ENCODE measurements at regions not wholly inside any gene's neighbourhood (a gene's known extent, or its start where the extent isn't known, plus 50 kb on each side); places are given as distances from the start of the nearest gene placed in this dataset.

DNA sequence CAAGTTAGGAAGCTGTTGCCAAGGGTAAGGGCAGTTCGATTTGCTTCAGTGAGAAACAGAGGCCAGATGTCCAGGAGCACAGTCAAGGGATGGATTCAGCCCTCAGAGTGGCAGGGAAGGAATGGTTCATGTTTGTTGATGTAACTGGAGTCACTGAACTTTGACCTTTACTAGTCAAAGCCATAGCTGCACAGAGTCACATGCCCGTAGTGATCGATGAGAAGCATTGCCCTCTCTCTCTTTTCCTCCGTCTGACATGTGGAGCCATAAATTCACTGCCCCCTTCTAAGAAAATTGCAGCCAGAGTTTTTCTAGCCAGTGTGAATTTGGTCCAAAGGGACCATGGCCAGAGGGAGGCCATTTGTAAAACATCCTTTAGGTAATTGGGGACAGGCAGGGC, 124.1 kb upstream of the MTNR1B start:
- DNase-seq, result no peak

DNA sequence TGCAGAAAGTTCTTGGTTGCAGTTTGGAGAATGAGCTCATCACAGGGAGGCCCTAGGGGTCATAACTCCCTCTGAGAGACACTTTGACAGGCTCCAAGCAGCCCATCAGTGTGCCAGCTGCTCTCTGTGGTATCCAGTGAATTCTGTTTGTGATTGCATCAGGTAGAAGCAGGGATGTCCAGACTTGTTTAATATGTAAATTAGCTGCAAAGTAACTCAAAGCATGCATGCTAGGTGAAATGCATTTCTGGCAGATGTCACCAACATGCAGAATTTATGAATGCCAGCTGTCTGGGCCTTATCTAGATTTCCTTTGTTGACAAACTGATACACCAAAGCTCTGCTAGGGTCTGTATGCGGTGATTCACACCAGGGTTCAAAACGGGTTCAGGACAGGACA, 123.6 kb upstream of the MTNR1B start:
- DNase-seq, result no peak

DNA sequence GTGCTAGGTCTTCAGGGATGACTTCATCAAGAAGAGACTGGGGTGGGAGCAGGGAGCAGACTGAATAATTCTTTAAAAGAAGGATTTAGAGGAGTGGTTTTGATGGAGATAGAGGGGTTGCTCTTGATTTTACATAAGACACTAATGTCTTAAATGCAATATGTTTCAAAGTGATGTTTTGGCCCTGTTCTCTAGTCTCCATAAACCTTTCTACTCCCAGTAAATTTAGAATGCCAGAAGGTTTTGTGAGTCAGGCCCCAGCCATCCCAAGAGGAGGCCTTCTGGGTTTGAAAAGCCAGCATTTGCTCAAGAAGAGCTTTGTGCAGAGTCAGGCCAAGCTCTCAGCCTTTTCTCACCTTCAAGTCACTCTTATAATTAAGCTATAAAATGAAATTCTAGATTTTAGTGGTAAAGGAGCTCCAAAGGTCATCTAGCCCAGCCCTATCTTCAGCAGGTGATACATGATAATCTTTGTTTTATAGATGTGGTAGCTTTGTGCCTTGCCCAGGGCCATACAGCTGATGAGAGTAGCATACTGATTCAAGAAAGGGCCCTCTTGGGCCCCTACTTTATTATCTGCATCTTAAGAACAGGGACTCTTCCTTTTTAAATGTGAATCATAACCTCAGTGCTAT, 122.8 kb upstream of the MTNR1B start:
- no peak for DNase-seq

DNA sequence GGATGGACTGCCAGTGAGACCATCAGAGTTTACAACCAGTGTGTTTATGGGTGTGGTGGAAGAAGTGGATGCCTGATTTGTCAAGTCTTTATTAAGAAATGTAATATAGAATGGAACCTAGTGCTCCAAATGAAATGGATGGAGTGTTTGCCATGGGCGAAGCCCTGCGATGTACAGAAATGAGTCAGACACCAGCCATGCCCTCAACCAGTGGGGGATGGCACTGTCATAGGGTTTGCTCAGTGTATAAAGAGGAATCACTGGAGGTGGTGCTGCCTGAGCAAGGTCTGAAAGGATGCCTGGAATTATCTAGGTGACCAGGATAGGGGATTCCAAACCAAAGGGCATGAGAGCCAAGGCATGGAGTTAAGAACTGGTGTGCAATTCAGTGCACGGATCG, 120.9 kb upstream of the MTNR1B start:
- no peak for DNase-seq

DNA sequence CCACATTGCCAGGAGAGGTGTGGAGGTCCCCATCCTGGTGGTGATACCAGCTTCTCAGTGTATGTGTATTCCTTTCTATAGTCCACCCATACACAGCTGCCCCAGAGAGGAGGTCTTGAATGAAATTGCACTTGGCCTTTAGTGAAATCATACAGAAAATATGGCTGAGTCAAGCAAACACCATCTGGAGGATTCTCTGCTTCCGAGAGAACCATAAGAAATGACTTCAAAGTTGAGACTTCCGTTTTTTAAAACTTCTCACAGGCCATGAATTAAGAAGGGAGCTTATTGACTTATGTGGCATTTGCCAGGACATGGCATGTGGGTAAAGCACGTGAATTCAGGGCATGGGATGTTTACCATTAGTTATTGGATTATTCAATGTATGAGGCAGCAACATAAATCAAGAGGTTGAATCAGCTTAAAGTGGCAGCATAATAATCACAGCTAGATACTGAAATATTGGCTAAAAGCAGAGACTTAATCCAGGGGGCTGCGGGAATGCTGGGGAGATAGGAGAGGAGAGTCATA, 119.1 kb upstream of the MTNR1B start:
- DNase-seq, result no peak

DNA sequence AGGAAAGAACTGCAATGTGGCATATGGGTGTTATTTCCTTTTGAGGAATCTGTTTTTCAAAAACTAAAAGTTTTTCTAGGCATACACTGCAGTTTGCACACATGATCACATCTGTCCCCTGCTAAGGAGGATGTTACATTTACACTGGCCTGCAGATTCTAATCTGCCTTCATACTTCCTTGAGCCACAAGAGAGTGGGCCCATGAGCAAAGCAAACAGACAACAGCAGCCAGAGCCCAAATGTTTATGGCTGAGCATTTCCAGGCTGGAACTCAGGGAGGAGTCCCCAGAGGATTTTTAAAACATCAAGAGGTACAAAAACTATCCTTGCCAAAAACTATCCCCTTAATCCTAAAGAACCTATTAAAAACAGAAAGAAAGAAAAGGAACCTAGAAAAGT, 117.2 kb upstream of the MTNR1B start:
- DNase-seq, result no peak

DNA sequence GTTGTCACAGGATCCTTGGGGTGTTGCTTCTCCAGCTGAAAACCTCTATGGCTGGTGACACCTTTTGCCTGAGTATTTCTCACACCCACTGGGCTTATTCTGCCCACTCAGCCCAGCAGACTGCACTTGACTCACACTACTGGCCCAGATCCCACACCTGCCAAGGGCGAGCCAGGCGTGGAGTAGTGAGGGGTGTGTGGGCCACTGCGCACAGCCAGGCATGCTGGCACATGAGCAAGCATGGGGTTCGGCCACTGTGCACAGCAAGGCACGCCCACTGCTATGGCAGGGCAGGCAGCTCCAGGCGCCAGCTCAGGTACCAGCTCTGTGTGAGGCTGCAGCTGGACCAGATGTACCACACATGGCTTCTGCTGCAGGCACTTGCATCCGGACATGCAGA, 116.5 kb upstream of the MTNR1B start:
- DNase-seq, result no peak

DNA sequence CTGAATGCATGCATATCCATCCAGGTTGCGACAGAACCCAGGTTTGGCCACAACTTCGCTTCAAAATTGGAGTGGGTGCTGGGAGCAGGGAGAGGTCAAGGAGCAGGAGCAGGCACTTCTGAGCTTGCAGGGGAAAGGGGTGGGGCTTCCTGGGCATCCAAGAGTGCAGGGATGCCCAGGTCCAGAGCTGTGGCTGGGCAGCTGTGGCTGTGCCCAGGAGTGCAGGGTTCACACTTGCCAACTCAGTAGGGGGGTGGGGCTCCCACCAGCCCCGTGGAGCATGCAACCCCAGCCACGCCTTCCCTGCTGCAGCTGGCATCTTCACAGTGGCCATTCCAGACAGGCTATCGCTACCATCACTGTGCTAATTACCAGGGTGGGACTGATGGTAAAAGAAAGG, 115.3 kb upstream of the MTNR1B start:
- no peak for DNase-seq

DNA sequence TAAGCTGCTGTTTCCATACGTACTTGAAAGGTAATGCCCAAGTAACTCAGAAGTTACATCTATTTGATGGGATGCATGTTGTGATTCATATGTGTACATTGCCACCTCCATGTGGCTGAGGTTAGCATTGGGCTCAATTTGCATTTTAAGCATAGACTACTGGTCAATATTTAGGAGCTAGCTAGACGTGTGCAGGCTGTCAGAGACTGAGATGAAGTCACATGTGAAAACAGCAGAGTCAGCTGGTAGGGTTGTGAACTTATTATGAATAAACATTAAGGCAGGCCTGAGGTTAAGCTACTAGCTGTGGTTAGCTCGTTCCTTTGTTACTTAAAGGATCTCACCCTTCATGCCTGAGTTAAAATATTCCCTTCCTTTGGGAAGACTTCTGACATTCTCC, 114.5 kb upstream of the MTNR1B start:
- no peak for DNase-seq

DNA sequence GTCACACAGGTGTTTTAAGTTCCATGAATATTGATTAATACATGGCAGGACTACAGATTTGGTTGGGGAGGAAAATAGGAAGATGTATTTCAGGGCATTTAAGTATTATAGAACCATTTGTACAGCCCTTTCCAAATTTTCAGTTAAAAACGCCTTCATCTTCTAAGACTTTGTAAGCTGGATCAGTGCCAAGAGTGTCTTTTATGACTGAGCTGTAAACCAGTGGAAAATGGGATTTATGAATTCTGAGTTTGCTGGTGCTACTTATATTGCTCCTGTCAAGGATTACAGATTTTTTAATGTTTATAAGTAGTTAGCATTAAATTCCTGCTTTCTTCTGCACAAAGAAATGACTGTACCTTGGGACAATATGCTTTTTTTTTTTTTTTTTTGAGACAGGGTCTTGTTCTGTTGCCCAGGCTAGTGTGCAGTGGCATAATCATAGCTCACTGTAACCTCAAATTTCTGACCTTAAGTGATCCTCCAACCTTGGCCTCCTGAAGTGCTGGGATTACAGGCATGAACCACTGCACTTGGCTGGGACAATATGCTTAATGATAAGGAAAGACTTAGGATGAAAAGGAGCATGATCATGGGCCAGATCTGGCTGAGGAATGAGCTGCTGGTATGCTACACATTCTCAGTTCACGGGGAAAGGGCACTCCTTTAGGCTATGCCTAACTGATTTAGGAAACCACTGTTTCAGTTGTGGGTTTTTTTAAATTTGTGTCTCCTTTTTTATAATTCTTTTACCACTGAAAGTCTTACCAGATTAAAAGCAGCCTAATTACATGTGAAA, 113.6 kb upstream of the MTNR1B start:
- no peak for DNase-seq

DNA sequence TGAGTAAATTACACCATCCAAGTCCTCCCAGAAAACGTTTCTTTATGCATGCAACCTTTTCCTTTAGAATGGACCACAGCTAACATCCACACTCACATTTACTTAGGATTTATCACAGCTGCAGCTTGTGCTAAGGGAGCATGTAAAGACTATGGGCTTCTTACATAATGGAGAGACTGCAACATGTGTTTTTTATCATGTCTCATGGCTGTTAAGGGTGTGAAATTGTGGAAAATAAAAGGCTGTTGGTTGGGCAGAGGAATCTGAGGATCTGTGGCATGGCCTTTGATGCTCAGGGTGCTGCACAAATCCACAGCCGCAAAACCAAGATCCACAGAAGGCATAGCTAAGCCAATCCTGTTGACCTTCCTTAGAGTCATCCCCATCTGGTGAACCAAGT, 112.0 kb upstream of the MTNR1B start:
- DNase-seq, result no peak

DNA sequence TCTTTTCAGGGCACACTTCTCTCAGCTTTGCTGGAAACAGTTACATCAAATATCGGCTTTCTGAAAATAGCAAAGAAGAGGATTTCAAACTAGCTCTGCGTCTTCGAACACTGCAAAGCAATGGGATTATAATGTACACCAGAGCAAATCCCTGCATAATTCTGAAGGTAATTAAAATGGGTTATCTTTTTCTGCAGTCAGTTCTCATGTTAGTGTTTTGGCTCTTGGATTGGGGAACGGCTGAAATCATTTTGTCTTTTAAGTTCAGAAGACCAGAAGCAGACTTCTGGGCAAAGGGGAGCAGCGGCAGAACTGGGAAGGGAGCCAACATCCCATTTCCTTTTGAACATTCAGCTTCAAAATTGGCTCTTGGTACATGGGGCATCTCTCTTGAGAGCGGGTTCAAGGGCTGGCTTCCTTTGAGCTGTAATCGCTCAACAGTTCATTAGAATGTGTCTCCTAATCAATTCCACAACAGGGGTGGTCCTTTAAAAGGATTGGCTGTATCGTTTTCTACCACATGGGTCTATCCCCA, 110.2 kb upstream of the MTNR1B start:
- no peak for DNase-seq

DNA sequence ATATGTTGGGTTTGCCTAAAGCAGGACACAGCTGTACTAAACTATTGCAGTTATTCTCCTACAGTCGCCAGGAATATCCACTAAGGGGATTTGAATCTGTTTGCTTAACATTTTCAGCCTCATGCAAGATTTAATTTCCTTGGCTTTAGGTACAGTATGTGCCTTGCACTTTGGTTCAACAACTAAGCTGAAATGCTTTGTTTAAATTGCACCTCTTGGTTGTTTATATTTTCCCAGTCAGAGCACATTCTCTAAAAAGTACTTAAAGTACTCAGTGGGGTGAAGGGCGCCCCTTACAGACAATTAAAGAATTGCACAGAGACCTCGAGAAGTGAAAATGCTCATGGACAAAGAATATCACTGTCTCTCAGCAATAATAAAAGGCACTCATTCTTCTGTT, 107.8 kb upstream of the MTNR1B start:
- DNase-seq, result no peak

DNA sequence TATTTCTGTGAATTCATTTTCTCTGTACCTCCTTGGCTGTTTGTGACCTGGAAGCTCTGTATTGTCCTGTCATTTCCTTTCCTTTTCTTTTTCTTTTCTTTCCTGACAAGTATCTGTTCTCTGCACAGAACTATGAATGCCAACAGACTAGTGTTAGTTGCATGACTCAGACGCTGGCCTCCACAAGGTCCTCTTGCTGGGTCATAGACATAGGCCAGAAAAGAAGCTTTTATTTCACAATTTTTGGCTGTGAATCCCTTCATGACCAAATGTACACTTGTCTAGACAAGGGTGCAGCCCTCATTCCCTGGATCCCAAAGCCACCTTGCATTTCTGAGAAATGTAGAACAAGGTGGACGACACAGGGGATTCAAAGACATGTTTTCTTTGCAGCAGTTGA, 104.1 kb upstream of the MTNR1B start:
- DNase-seq, result no peak

DNA sequence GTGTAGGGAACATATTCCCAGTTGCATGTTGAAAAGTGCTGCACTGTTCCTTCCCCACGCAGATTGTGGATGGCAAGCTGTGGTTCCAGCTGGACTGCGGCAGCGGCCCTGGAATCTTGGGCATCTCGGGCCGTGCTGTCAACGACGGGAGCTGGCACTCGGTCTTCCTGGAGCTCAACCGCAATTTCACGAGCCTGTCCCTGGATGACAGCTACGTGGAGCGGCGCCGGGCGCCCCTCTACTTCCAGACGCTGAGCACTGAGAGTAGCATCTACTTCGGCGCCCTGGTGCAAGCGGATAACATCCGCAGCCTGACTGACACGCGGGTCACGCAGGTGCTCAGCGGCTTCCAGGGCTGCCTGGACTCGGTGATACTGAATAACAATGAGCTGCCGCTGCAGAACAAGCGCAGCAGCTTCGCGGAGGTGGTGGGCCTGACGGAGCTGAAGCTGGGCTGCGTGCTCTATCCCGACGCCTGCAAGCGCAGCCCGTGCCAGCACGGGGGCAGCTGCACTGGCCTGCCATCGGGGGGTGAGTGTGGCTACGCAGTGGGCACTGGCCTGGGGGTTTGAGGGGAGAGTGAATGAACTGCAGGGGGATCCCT, 102.7 kb upstream of the MTNR1B start:
- DNase-seq, result no peak

DNA sequence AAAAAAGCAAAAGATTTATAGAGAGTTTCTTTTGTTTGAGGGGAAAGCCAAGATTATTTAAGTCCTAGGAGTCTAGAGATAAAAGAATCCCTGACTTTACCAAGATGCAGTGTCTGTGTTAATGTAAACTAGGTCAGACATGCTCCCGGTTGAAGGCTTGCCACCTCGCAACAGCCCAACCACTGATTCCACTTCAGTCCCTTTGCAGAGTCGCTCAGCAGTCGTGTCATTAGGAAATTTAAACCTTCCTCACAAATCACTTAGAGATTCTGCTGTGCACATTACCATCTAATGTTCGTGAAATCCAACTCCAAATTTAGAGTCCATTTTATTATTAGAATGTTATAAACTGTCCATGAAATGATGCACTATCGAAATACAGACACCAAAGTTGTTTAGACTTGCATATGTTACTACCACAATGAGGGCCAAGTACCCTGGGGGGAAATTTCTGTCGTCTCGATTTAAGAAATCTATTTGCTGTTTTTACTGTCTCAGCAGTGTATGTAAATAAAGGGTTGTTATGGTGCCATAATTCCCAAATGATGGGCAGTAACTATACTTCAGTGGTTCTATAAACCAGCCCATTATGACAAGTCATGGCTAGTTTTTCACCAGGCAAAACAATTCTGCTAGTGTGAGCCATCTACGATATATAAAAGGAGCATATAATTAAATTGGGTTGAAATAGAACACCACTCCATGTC, 101.4 kb upstream of the MTNR1B start:
- DNase-seq, result no peak

DNA sequence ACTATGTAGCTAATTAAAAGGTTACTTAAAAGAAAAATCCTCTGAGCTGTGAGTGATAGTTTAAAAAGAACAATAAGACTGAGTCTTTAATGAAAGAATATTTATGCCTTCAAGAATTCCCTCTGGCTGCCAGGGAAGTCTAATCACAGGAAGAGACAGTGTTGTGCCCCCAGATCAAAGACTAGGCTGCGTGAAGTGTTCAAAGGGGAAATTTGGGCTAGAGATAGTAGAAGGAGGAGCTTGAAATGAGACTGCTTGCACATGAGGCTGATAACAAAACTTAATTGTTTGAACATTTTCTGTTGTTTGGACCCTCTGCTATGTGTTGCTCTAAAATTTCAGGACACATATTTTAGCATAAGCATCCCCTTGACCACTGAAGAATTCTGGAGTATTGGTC, 99.7 kb upstream of the MTNR1B start:
- no peak for DNase-seq

DNA sequence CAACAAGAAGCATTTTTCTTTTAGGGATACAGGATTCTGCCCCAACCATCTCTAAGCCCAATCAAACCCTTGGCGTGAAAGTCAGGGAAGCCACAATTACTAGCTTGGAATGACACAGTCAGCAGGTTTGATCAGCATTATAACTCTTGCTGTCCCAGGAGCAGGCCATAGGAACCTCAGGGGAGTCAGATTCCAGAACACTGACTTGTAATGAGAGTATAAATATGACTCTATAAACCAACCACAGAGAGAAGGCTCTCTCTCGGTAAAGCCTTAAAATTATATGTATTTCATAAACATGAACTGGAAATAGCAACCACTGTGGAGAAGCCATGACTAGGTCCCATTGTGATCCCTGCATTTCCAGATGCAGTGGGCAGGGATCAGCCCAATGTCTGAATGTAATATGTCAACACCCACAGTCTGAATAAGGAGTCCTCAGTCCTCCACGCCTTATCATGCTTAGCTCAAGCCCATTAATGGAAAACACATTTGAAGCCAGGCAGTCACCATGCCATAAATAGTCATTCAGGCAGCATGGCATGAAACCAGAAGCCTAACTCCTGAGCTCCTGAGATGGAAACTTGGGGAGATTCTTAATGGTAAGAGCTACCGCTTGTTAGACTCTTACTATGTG, 99.1 kb upstream of the MTNR1B start:
- no peak for DNase-seq

DNA sequence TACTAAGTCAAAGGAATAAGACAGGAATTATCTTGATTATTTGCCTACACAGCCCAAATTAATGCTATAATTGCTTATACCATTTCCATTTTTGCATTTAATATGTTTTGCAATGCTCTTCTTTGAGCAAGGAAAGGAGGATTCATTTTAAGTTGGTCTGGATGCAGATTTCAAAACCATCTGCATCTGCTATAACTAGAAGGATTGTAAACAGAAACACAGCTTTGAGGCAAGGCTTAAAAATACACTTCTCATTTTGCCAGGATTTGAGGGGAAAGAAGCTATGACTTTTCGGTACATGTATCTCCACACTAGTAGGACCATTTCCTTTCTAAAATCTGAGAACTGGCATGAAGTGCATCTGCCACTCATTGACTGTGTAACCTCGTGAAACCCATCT, 95.9 kb upstream of the MTNR1B start:
- no peak for DNase-seq

DNA sequence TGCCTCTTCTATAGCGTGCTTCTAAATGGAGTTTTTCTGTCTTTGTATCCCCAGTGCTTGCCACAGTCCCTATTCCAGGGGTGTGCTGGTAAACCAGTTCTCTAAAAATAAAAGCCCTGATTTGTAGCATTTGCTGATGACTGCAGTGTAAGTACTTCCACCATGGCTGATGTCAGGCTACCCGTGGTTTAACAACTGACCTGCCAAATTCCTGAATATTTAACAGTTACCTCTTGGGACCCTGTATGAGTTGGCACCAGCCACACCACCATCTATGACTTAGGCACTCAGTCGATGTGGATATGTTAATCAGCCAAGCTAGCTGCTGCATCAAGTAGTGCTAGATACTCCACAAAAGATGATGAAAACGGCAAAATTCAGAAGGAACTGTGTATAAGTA, 94.0 kb upstream of the MTNR1B start:
- no peak for DNase-seq

DNA sequence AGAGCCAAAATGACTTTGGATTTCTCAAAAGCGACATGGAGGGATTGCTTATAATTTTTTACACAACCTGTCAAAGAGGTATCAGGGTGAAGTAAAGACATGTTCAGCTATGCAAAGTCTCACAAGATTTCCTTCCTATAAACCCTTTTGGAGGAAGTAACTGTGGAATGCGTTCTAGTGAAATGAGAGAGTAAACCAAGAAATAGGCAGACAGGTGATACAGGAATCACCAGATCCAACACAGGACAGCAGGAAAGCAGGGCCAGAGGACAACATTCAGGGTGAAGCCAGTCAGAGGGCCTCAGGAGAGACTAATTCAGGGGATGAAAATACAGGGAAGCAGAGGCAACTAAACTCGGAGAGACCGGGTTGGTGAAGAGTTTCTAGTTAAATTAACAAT, 90.4 kb upstream of the MTNR1B start:
- DNase-seq, result no peak

DNA sequence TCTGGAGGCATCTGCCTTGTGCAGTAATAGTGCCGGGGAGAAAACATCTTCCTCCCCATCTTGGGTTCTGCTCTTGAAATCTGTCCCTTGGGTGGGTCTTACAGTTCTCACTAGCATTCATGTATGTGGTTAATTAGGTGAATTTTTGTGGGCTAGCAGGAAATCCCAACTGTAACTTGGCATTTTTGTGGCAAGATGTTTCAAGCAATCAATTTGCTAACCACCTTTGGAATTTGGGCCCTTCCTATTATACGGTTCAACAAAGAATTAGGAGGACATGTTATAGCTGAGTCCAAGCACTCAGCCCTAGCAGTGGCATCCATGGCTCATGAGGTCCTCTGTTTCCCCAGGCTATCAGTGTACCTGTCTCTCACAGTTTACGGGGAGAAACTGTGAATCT, 89.1 kb upstream of the MTNR1B start:
- DNase-seq, result no peak

Measured in suppressor macrophage (primary cell).